H1 (cell line): ENCODE measurements at regions not wholly inside any gene's neighbourhood (a gene's known extent, or its start where the extent isn't known, plus 50 kb on each side); places are given as distances from the start of the nearest gene placed in this dataset.
A peak's percentile ranks its signal among the peaks of the same experiment; 100 is the strongest.

Experiments
- CTCF ChIA-PET: fragments of 300-600 bp; sonication (Branson Sonifier 250); formaldehyde crosslinking; loops from one replicate; lab custom pipeline; 2021; ENCODE audit not compliant: partially characterized antibody; lab: Charles Lee
- POLR2A ChIA-PET: fragments of 300-600 bp; sonication (Branson Sonifier 250); formaldehyde crosslinking; loops from one replicate; lab custom pipeline; 2021; ENCODE audit warnings: inconsistent platforms; ENCODE audit not compliant: partially characterized antibody; lab: Charles Lee
- DNase-seq, 2 experiments: peaks; one replicate each; pipeline versions ENCODE4 v3.0.0 to v3.0.0-alpha.2; 2010 to 2022; ENCODE audit warnings: low spot score in 2 of 2, low read depth in 1 of 2, mixed read lengths in 1 of 2
- FAIRE-seq: peaks from 2 replicates; lab custom pipeline; 2011; peaks lifted over from hg19 to GRCh38; lab: Jason Lieb, UNC
- H2AFZ ChIP-seq: 2 replicates; pipeline ENCODE4 v1.8.1; 2012; ENCODE audit warnings: low read length, inconsistent platforms
- H2AK5ac ChIP-seq: 2 replicates; pipeline ENCODE4 v1.6.1; 2013; ENCODE audit warnings: low read depth, low read length
- H2BK120ac ChIP-seq: replicated peaks from 2 replicates; pipeline ENCODE3; 2013; ENCODE audit warnings: low read depth, low read length, inconsistent platforms
- H2BK12ac ChIP-seq: 2 replicates; pipeline ENCODE4 v1.6.1; 2013; ENCODE audit warnings: low read depth, low read length
- H2BK15ac ChIP-seq: 2 replicates; pipeline ENCODE4 v1.6.1; 2013; ENCODE audit warnings: low read length
- H2BK20ac ChIP-seq: 2 replicates; pipeline ENCODE4 v1.6.1; 2013; ENCODE audit warnings: low read length
- H2BK5ac ChIP-seq: 2 replicates; pipeline ENCODE4 v1.6.1; 2013; ENCODE audit warnings: low read depth, low read length
- H3K14ac ChIP-seq: 2 replicates; pipeline ENCODE4 v1.6.1; 2013; ENCODE audit warnings: inconsistent platforms; ENCODE audit not compliant: insufficient read length
- H3K18ac ChIP-seq: 2 replicates; pipeline ENCODE4 v1.6.1; 2013; ENCODE audit warnings: low read length; ENCODE audit errors: extremely low read depth
- H3K23ac ChIP-seq: 2 replicates; pipeline ENCODE4 v1.6.1; 2013; ENCODE audit warnings: inconsistent platforms; ENCODE audit not compliant: insufficient read length
- H3K23me2 ChIP-seq: 2 replicates; pipeline ENCODE4 v1.6.1; 2013; ENCODE audit warnings: low read depth, low read length
- H3K27ac ChIP-seq: 2 replicates; pipeline ENCODE4 v1.6.1; 2011; ENCODE audit warnings: low read depth, low read length, inconsistent platforms
- H3K27me3 ChIP-seq, 4 experiments: replicated peaks in 1 of 4; 1 replicate in 1 of 4; 2 replicates in 3 of 4; pipeline versions ENCODE4 v1.6.1 to v1.8.1; 2011 to 2013; ENCODE audit warnings: low read length in 3 of 4, mild to moderate bottlenecking in 3 of 4, inconsistent platforms in 2 of 4, mixed read lengths in 2 of 4, moderate library complexity in 1 of 4; ENCODE audit not compliant: control insufficient read depth in 3 of 4, insufficient read depth in 3 of 4; ENCODE audit errors: extremely low read depth in 1 of 4
- H3K36me3 ChIP-seq, 4 experiments: 2 replicates each; pipeline versions ENCODE4 v1.6.1 to v1.8.1; 2011 to 2013; ENCODE audit warnings: mild to moderate bottlenecking in 4 of 4, low read length in 3 of 4, moderate library complexity in 2 of 4, control low read depth in 1 of 4, inconsistent platforms in 1 of 4; ENCODE audit not compliant: insufficient read depth in 4 of 4, control insufficient read depth in 2 of 4
- H3K4ac ChIP-seq: replicated peaks from 2 replicates; pipeline ENCODE3; 2013; ENCODE audit warnings: low read length, low read depth, mixed read lengths, inconsistent platforms; ENCODE audit not compliant: insufficient read length
- H3K4me1 ChIP-seq, 4 experiments: replicated peaks in 1 of 4; 1 replicate in 1 of 4; 2 replicates in 3 of 4; pipeline versions ENCODE4 v1.6.1 to v1.8.1; 2011 to 2013; ENCODE audit warnings: low read length in 3 of 4, inconsistent platforms in 2 of 4, mixed read lengths in 1 of 4; ENCODE audit not compliant: insufficient read depth in 4 of 4, control insufficient read depth in 3 of 4
- H3K4me2 ChIP-seq, 2 experiments: 2 replicates each; pipeline versions ENCODE4 v1.6.1 to v1.8.1; 2011 to 2013; ENCODE audit warnings: low read depth in 2 of 2, low read length in 2 of 2, control low read depth in 1 of 2, inconsistent platforms in 1 of 2, mild to moderate bottlenecking in 1 of 2; ENCODE audit not compliant: insufficient read depth in 1 of 2
- H3K4me3 ChIP-seq, 4 experiments: fragments of 200-600, 300-600 bp in 1 of 4; sonication (generic), shearing (Covaris generic), sonication (Bioruptor Twin) in 1 of 4; 2 replicates each; pipeline versions ENCODE4 v1.5.1 to v1.8.1; 2011 to 2016; ENCODE audit warnings: low read length in 4 of 4, low read depth in 3 of 4, control low read depth in 2 of 4, inconsistent platforms in 2 of 4, mild to moderate bottlenecking in 2 of 4, mixed read lengths in 1 of 4, moderate library complexity in 1 of 4; ENCODE audit not compliant: insufficient read depth in 2 of 4; ENCODE audit errors: extremely low read depth in 1 of 4
- H3K56ac ChIP-seq: replicated peaks from 2 replicates; pipeline ENCODE3; 2013; ENCODE audit warnings: low read depth, mild to moderate bottlenecking, mixed read lengths, low read length, inconsistent platforms; ENCODE audit not compliant: insufficient read length
- H3K79me1 ChIP-seq: 2 replicates; pipeline ENCODE4 v1.6.1; 2013; ENCODE audit warnings: low read depth, low read length, control low read depth
- H3K79me2 ChIP-seq, 2 experiments: 2 replicates each; pipeline versions ENCODE4 v1.6.1 to v1.8.1; 2012 to 2013; ENCODE audit warnings: low read length in 2 of 2, mild to moderate bottlenecking in 2 of 2, inconsistent platforms in 1 of 2; ENCODE audit not compliant: insufficient read depth in 2 of 2, control insufficient read depth in 1 of 2
- H3K9ac ChIP-seq, 4 experiments: replicated peaks in 1 of 4; 1 replicate in 1 of 4; 2 replicates in 3 of 4; pipeline versions ENCODE4 v1.6.1 to v1.8.1; 2011 to 2013; ENCODE audit warnings: low read depth in 3 of 4, low read length in 3 of 4, control low read depth in 2 of 4, mild to moderate bottlenecking in 2 of 4, moderate library complexity in 2 of 4, inconsistent platforms in 1 of 4; ENCODE audit errors: extremely low read depth in 1 of 4
- H3K9me3 ChIP-seq, 2 experiments: 2 replicates each; pipeline versions ENCODE4 v1.6.1 to v1.8.1; 2012 to 2013; ENCODE audit warnings: mild to moderate bottlenecking in 2 of 2, moderate library complexity in 2 of 2, control low read depth in 1 of 2, inconsistent platforms in 1 of 2, low read depth in 1 of 2, low read length in 1 of 2, mixed read lengths in 1 of 2; ENCODE audit not compliant: insufficient read depth in 2 of 2
- H4K20me1 ChIP-seq, 2 experiments: replicated peaks in 1 of 2; 2 replicates each; pipeline versions ENCODE3 to v1.8.1; 2011 to 2013; ENCODE audit warnings: inconsistent platforms in 2 of 2, low read length in 2 of 2, mild to moderate bottlenecking in 1 of 2; ENCODE audit not compliant: insufficient read depth in 2 of 2, control insufficient read depth in 1 of 2
- H4K5ac ChIP-seq: 2 replicates; pipeline ENCODE4 v1.6.1; 2013; ENCODE audit warnings: low read length, low read depth, mixed read lengths, inconsistent platforms; ENCODE audit not compliant: insufficient read length
- H4K8ac ChIP-seq: 2 replicates; pipeline ENCODE4 v1.8.0; 2013; ENCODE audit warnings: mild to moderate bottlenecking, moderate library complexity, low read length, inconsistent platforms; ENCODE audit not compliant: insufficient read depth; ENCODE audit errors: extremely low read depth
- H4K91ac ChIP-seq: replicated peaks from 2 replicates; pipeline ENCODE3; 2013; ENCODE audit warnings: low read length, mixed read lengths, inconsistent platforms; ENCODE audit not compliant: insufficient read length
- SP4 ChIP-seq: IDR thresholded peaks from 2 replicates; pipeline ENCODE4 v1.6.1; 2012; ENCODE audit warnings: low read length, inconsistent platforms
- TEAD4 ChIP-seq: IDR thresholded peaks from 2 replicates; pipeline ENCODE4 v1.6.1; 2012; ENCODE audit warnings: low read depth, low read length, inconsistent platforms, mixed read lengths
- WGBS, 2 experiments: shearing (Covaris generic) in 1 of 2; methylation state at CpG; one replicate each; pipeline versions ENCODE4 v1.1.6 to v1.1.7; 2013 to 2015; ENCODE audit warnings: low lambda C conversion rate in 2 of 2, mixed read lengths in 2 of 2, inconsistent platforms in 1 of 2, low coverage in 1 of 2, missing lambda C conversion rate in 1 of 2; ENCODE audit not compliant: insufficient replicate concordance in 2 of 2, insufficient coverage in 1 of 2, insufficient read length in 1 of 2; ENCODE audit errors: extremely low coverage in 1 of 2, missing lambda C conversion rate in 1 of 2; 5-methylcytosine and 5-hydroxymethylcytosine counted together

- H3K23me2 ChIP-seq, result no peaks in the 10 kb centered on the region
- WGBS, 2 experiments, result 48% methylated on average over 4 of the region's 4 CpGs; no CpG with 5 or more reads in 1 of the 2 experiments
- H3K27ac ChIP-seq, result no peak overlapping the region
- no peaks in the 10 kb centered on the region for H3K79me2 ChIP-seq
- CTCF ChIA-PET, result interaction anchor here (1.4 kb wide), 1 partner anchor 14 kb away, joined by 3 read pairs; no protein-coding TSS in a partner anchor
- H3K9me3 ChIP-seq, result no peaks in the 10 kb centered on the region
- POLR2A ChIA-PET, result interaction anchor here (1.4 kb wide), 1 partner anchor 111 kb away, joined by 4 read pairs; no protein-coding TSS in a partner anchor
- no peak overlapping the region for H2BK12ac ChIP-seq
- no peak overlapping the region for H3K18ac ChIP-seq
- no peak overlapping the region for H3K23ac ChIP-seq
- H2BK15ac ChIP-seq, result no peak overlapping the region
- H3K27me3 ChIP-seq, result no peaks in the 10 kb centered on the region
- no peak overlapping the region for H4K8ac ChIP-seq
- H3K4ac ChIP-seq, result no peak overlapping the region
- peaks cover 0 to 5% (median 3%) of the 10 kb centered on the region in 4 experiments; a peak in 2 of 7 replicates for H3K4me1 ChIP-seq
- H3K9ac ChIP-seq, result no peak overlapping the region
- no peak overlapping the region for H3K4me3 ChIP-seq
- H3K36me3 ChIP-seq, result no peaks in the 10 kb centered on the region
- H3K79me1 ChIP-seq, result no peaks in the 10 kb centered on the region
- H4K91ac ChIP-seq, result no peak overlapping the region
- no peak overlapping the region for H2BK5ac ChIP-seq
- H4K5ac ChIP-seq, result no peak overlapping the region
- no peak overlapping the region for H3K14ac ChIP-seq
- no peak overlapping the region; a peak in 1 of 4 replicates for H3K4me2 ChIP-seq
- no peak overlapping the region for H2AK5ac ChIP-seq
- H4K20me1 ChIP-seq, result no peaks in the 10 kb centered on the region
- no peak overlapping the region for H2BK120ac ChIP-seq
- no peak overlapping the region for H2AFZ ChIP-seq
- DNase-seq (no peak), FAIRE-seq (no peak)
- no peak overlapping the region for H3K56ac ChIP-seq
- no peak overlapping the region for H2BK20ac ChIP-seq
- TF ChIP-seq TEAD4, result 0 out of 2 replicates have a peak, but pooled peaks have one; percentile 19
- no peak for TF ChIP-seq SP4
These were observed 781.5 kb downstream of the TBL1XR1 start for GRCh38 chr3:176415661-176416295.
